Activated CD4-positive, alpha-beta T cell treated with anti-CD3 and anti-CD28 coated beads for 36 hours (primary cell): ENCODE measurements at regions not wholly inside any gene's neighbourhood (a gene's known extent, or its start where the extent isn't known, plus 50 kb on each side); places are given as distances from the start of the nearest gene placed in this dataset.

Experiments
- ATAC-seq: fragments of 200-7000 bp; cut with Tn5 transposase; one replicate; pipeline ENCODE4 v1.10.0; 2021; ENCODE audit warnings: mild to moderate bottlenecking, moderate library complexity
- CTCF ChIA-PET: fragments of 350-600 bp; sonication (Branson Sonifier 250); formaldehyde crosslinking; loops from one replicate; lab custom pipeline; 2021; ENCODE audit warnings: antibody characterized with exemption; lab: Charles Lee
- POLR2A ChIA-PET: fragments of 350-600 bp; sonication (Branson Sonifier 250); formaldehyde crosslinking; loops from one replicate; lab custom pipeline; 2021; ENCODE audit warnings: antibody characterized with exemption, inconsistent platforms; lab: Charles Lee
- DNase-seq: peaks from one replicate; pipeline ENCODE4 v3.0.0-alpha.2; 2020
- H3K27ac Mint-ChIP-seq: one replicate; pipeline ENCODE4 v1.8.0; 2021; ENCODE audit warnings: mixed read lengths
- H3K27me3 Mint-ChIP-seq: one replicate; pipeline ENCODE4 v1.8.0; 2021; ENCODE audit warnings: mixed read lengths
- H3K36me3 Mint-ChIP-seq: one replicate; pipeline ENCODE4 v1.8.0; 2021; ENCODE audit warnings: low read depth, mixed read lengths
- H3K4me1 Mint-ChIP-seq: one replicate; pipeline ENCODE4 v1.8.0; 2021; ENCODE audit warnings: mixed read lengths
- H3K4me3 Mint-ChIP-seq: one replicate; pipeline ENCODE4 v1.8.0; 2021; ENCODE audit warnings: mild to moderate bottlenecking, moderate library complexity, mixed read lengths
- H3K9me3 Mint-ChIP-seq: one replicate; pipeline ENCODE4 v1.8.0; 2021; ENCODE audit warnings: low read depth, mixed read lengths
- intact Hi-C, 2 experiments: fragments of 100-400 bp; cut with DNase I in 1 of 2; cut with micrococcal nuclease in 1 of 2; formaldehyde crosslinking; loops; one replicate each; pipeline versions ENCODE4 v1.14.2 to v1.15.1; 2022 to 2024; cut with DNase I, micrococcal nuclease

DNA sequence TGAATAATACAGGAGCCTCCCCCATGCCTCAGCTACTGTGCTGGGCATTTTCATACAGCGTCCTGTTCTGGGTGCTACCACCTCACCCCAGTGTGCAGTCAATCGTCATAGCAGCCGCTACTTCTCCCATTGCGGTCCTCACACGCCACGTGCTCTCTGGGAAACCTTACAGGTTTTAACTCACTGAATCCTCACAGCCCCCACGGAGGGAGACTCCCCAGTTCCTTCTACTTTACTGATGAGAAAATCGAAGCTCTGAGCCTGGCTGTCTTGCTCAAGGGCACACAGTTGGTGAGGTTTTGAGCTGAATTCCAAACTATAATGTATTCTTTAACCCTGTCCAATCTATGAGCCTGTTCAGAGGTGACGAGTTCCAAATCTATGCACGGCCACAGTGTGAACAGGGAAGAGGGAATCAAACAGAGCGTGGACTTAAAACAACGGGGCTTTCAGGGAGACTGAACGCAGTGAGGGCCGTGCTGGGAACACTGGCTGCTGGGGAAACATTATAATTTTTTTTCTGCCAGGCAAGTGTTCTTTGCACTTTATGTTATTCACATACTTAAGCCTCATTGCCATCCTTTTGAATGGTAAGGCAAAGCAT lies 421.5 kb downstream of the BRD1 start:
- H3K36me3 Mint-ChIP-seq, result no peaks in the 10 kb centered on the region
- peaks cover 6% of the 10 kb centered on the region for H3K9me3 Mint-ChIP-seq
- DNase-seq, result no peak
- ChIA-PET POLR2A (no interaction called here), CTCF (no interaction called here)
- intact Hi-C loops, result no loop called here
- no peak overlapping the region for H3K4me3 Mint-ChIP-seq
- ATAC-seq, result no peak
- no peak overlapping the region for H3K27ac Mint-ChIP-seq
- peaks cover 16% of the 10 kb centered on the region for H3K27me3 Mint-ChIP-seq
- H3K4me1 Mint-ChIP-seq, result no peaks in the 10 kb centered on the region

DNA sequence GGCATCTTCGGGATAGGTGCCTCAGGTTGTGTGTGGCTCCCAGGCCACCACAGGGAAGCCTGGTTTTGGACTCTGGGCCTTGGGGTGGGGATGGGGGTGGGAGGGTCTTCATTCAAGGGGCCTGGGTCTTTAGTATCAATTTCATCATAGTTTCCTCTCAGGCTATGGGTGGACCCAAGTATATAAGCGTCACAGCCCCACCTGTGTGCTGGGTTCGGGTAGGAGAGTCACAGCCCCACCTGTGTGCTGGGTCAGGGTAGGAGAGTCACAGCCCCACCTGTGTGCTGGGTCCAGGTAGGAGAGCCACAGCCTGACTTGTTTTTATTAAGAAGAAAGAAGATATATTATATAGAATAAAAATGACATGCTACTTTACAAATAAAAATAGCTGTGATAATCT lies 422.1 kb downstream of the BRD1 start:
- ChIA-PET POLR2A (no interaction called here), CTCF (no interaction called here)
- H3K4me1 Mint-ChIP-seq, result no peaks in the 10 kb centered on the region
- no peak overlapping the region for H3K4me3 Mint-ChIP-seq
- no peak for DNase-seq
- H3K9me3 Mint-ChIP-seq, result peaks cover 6% of the 10 kb centered on the region
- H3K36me3 Mint-ChIP-seq, result no peaks in the 10 kb centered on the region
- no peak overlapping the region for H3K27ac Mint-ChIP-seq
- H3K27me3 Mint-ChIP-seq, result peaks cover 16% of the 10 kb centered on the region
- intact Hi-C loops, result no loop called here
- no peak for ATAC-seq

DNA sequence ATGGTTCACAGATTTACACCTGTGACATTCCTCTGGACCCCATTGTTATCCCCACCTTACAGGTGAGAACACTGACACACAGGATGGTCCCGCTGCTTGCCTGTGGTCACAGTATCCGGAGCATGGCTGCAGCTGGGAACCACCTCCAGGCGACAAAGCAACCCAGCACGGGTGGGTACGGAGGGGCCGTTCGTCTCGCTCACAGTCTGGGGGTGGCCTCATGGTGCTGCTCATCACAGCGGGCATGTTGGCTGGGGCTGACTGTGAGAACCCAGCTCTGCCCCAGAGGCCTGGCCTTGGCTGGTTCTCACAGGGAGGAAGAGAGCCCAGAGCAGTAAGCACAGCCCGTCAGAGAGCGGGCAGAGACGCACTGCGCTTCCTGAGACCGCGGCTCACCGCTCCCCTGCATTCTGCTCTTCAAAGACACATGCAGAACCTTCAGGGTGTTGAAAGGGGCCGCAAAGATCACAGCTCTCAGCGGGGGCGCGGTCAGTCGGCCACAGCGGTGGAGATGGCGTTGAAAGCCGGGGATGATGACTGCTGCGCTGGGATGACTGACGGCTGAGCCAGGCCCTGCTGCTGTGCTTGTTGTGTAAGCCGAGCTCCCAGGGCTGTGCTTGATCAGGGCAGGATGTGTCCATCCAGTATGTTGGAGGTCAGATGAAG lies 423.0 kb downstream of the BRD1 start:
- ATAC-seq (no peak), DNase-seq (no peak)
- no peak overlapping the region for H3K4me3 Mint-ChIP-seq
- no peaks in the 10 kb centered on the region for H3K36me3 Mint-ChIP-seq
- POLR2A ChIA-PET, result no interaction called here
- intact Hi-C loops, result no loop called here
- CTCF ChIA-PET, result no interaction called here
- peaks cover 16% of the 10 kb centered on the region for H3K27me3 Mint-ChIP-seq
- no peak overlapping the region for H3K27ac Mint-ChIP-seq
- H3K9me3 Mint-ChIP-seq, result peaks cover 4% of the 10 kb centered on the region
- H3K4me1 Mint-ChIP-seq, result no peaks in the 10 kb centered on the region

DNA sequence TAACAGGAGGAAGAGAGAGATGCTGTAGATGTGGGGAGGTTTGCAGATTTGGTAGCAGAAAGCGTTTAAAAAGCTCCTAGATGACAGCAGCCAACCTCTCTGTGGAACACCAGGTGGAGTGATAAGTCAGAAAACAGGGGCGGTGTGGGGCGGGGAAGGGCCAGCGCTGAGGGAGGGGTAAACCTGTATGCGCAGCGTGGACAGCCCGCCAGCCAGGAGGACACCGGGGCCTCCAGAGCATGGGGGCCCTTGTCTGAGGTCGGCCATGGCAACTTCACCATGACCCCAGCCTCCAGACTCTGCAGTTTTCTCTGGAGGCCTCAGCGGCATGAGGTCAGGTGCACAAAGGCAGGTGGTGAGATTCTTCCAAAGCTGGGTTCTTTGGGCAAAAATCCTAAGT lies 423.7 kb downstream of the BRD1 start:
- ChIA-PET POLR2A (no interaction called here), CTCF (no interaction called here)
- intact Hi-C loops, result no loop called here
- Mint-ChIP-seq H3K27ac (no peak overlapping the region), H3K36me3 (no peaks in the 10 kb centered on the region), H3K4me1 (no peaks in the 10 kb centered on the region), H3K4me3 (no peak overlapping the region), H3K9me3 (no peaks in the 10 kb centered on the region), H3K27me3 (peaks cover 12% of the 10 kb centered on the region)
- ATAC-seq (no peak), DNase-seq (no peak)

DNA sequence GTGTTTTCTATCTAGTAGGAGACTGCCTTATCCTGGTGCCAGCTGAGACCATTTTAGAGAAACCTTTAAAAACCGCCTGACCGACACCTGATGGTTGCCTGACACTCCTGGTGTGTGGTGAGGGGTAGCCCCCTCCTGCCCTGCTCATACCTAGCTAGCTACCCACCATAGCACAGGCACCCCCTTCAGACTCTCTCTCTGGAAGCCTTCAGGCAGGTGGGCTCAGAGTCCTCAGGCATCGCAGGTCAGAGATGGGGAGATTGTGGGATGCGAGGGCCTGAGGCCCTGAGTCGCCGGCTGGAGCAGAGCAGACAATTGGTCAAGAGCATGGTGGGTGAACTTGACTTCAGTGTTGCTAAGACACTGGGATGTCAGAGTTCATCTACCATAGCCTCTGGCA lies 424.6 kb downstream of the BRD1 start:
- H3K4me1 Mint-ChIP-seq, result no peaks in the 10 kb centered on the region
- H3K36me3 Mint-ChIP-seq, result no peaks in the 10 kb centered on the region
- ChIA-PET POLR2A (no interaction called here), CTCF (interaction anchor here (0.8 kb wide), 1 partner anchor 277 kb away, joined by 4 read pairs; no protein-coding TSS in a partner anchor)
- no peak overlapping the region for H3K4me3 Mint-ChIP-seq
- DNase-seq (no peak), ATAC-seq (no peak)
- intact Hi-C loops, result no loop called here
- H3K27me3 Mint-ChIP-seq, result peaks cover 12% of the 10 kb centered on the region
- H3K27ac Mint-ChIP-seq, result no peak overlapping the region
- no peaks in the 10 kb centered on the region for H3K9me3 Mint-ChIP-seq

DNA sequence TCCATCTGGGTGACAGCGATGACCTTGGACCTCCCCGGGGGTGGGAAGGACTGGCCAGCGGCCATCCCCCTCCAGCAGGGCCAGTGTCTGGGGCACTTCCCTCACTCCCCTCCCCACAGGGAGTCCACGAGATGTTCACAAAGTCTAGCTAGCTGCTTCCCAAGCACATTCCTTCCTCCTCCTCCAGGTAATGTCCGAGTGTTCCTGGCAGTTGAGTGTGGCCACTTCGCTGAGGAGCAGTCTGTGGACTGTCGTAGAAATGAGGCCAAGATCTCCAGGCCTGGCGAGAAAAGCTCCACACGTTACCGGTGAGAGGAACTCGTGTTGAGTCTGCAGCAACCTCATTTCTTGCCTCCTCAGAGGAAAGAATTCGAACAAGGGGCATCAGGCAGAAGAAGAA lies 425.5 kb downstream of the BRD1 start:
- peaks cover 15% of the 10 kb centered on the region for H3K27me3 Mint-ChIP-seq
- POLR2A ChIA-PET, result no interaction called here

DNA sequence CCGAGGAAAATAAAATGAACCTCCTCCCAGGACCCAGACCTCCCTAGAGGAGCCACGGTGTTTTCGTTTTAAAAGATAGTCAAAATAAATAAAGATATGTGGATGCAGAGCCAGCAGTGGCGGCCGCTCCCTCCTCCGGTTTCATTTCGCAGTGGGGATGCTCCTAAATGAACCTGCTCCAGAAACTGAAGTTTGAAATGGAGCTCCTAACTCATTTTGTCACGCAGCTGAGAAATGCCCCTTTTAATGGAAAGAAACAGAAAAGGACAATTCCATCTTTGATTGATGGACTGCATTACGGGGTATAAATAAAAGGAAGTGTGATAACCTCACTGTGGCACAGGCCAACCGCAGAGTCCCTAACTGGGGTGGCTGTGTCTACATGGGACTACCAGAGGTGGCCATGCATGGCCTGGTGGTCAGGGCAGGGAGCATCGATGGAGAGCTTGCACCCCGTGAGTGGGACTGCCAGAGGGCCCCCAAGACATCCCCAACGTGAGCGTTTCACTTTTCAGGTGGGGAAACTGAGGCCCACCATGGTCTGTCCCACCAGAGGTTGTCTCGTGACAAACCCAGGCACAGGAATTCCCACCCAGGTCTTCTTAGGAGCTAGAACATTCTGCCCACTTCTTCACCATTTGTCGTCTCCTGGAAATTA lies 426.6 kb downstream of the BRD1 start:
- Mint-ChIP-seq H3K27ac (no peak overlapping the region), H3K4me3 (no peak overlapping the region), H3K4me1 (no peaks in the 10 kb centered on the region), H3K36me3 (no peaks in the 10 kb centered on the region), H3K27me3 (peaks cover 12% of the 10 kb centered on the region), H3K9me3 (no peaks in the 10 kb centered on the region)
- DNase-seq (no peak), ATAC-seq (no peak)
- intact Hi-C loops, result no loop called here
- ChIA-PET POLR2A (no interaction called here), CTCF (no interaction called here)

More for the DNA sequence above, 425.5 kb downstream of the BRD1 start:
- CTCF ChIA-PET, result no interaction called here
- ATAC-seq, result no peak
- Mint-ChIP-seq H3K36me3 (no peaks in the 10 kb centered on the region), H3K27ac (no peak overlapping the region), H3K4me3 (no peak overlapping the region), H3K9me3 (no peaks in the 10 kb centered on the region), H3K4me1 (no peaks in the 10 kb centered on the region)
- intact Hi-C loops, result no loop called here
- no peak for DNase-seq

DNA sequence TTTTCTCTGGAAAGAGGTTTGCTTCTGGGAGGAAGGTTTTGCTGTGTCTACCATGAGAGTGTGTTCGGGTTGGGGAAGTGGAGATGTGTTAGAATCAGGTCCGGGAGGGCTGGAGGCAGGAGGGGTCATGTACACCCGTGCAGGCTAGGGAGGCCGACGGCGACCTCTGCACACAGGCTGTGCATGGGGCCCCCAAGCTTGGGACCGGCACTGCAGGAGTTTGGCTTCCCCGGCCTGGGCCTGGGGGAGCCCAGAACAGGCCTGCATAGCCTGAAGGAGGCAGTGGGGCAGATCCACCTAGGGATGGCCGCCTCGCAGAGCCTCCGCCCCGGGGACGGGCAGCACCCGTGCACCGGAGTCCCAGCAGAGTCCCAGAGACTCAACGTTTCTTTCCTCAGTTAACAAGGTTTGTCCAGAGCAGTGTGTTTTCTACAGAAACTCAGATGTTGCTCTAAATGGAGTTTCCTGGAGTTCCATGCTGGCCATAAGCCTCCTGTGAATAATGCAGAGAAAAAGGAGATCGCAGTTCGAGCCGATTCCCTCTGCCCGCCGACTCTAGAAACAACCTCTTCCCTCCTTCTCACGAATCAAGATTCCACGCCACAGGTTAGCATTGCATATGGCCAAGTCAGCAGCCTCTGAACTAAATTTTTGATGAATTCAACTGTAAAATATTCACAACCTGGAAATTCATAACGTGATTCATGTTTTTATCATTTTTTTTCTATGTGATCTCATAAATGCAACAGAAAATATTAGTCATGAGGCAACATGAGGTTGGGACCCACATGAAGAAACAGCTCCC lies 427.3 kb downstream of the BRD1 start:
- Mint-ChIP-seq H3K36me3 (no peaks in the 10 kb centered on the region), H3K27me3 (peaks cover 12% of the 10 kb centered on the region), H3K4me3 (no peak overlapping the region), H3K4me1 (no peaks in the 10 kb centered on the region), H3K9me3 (no peaks in the 10 kb centered on the region), H3K27ac (no peak overlapping the region)
- intact Hi-C loops, result no loop called here
- no peak for ATAC-seq
- ChIA-PET CTCF (no interaction called here), POLR2A (no interaction called here)
- no peak for DNase-seq

DNA sequence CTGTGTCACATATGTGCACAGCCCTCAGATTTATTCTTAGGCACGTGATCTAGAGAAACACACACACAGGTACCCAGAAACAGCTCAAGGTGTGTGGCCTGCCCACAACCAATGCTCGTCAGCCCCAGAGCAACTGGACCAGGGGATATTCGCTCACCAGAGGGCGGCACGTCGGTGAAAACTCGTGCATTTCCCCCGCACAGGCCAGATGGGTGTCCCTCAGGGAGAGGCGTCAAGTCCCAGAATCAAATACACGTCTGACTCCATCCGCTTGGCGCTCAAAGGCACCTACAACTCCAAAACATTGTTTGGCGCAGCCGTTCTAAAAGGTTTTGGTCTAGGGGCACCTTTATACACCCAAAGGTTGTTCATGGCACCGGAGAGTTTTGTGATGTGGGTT lies 429.0 kb downstream of the BRD1 start:
- Mint-ChIP-seq H3K9me3 (peaks cover 9% of the 10 kb centered on the region), H3K4me3 (no peak overlapping the region), H3K27ac (no peak overlapping the region), H3K36me3 (no peaks in the 10 kb centered on the region), H3K4me1 (peaks cover 2% of the 10 kb centered on the region), H3K27me3 (peaks cover 5% of the 10 kb centered on the region)
- ChIA-PET POLR2A (no interaction called here), CTCF (interaction anchor here (0.6 to 0.8 kb wide), 4 partner anchors 15 to 102 kb away, joined by 3 read pairs; no protein-coding TSS in a partner anchor)
- ATAC-seq (no peak), DNase-seq (no peak)
- intact Hi-C loops, result no loop called here

DNA sequence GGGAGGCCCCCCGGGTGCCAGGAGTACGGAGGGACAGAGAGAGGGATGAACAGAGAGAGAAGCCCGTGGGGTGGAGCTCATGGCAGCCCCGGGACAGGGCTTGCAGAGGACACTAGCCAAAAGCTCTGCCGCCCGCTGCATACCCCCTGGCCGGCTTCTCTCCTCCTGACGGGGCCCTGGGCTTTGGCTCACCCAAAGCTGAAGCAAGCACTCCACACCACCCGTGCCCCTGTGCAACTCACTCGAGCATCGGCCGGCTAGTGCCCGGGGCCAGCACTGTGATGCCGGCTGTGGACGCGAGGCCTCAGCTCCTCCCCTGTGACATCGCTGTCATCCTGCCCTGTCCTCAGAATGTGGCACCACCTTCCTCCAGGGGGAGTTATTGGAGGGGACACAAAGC lies 429.6 kb downstream of the BRD1 start:
- peaks cover 5% of the 10 kb centered on the region for H3K27me3 Mint-ChIP-seq
- ATAC-seq, result no peak
- CTCF ChIA-PET, result interaction anchor here (0.7 kb wide), 2 partner anchors 42 to 101 kb away, joined by 3 read pairs; no protein-coding TSS in a partner anchor
- POLR2A ChIA-PET, result no interaction called here
- DNase-seq, result no peak
- H3K4me1 Mint-ChIP-seq, result peaks cover 2% of the 10 kb centered on the region
- no peak overlapping the region for H3K4me3 Mint-ChIP-seq
- H3K36me3 Mint-ChIP-seq, result no peaks in the 10 kb centered on the region
- intact Hi-C loops, result no loop called here
- H3K27ac Mint-ChIP-seq, result no peak overlapping the region
- peaks cover 9% of the 10 kb centered on the region for H3K9me3 Mint-ChIP-seq

DNA sequence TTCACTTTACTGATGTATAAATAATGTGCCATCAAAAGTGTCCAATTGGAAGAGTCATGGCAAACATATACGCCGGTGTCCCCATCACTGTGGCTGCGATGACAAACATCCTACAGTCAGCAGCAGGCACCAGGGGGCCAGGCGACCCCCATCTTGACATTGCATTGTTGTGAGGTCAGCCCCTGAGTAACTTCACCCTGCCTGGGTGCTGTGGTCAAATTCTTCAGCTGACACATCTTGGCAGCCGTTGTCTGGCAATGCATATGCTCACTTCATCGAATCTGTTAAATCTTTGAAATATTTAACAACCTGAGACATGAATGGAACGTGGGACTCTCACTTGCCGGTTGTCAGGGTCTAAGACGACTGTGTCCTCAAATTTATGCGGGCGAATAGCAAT lies 430.9 kb downstream of the BRD1 start:
- CTCF ChIA-PET, result no interaction called here
- POLR2A ChIA-PET, result no interaction called here
- Mint-ChIP-seq H3K4me1 (peaks cover 2% of the 10 kb centered on the region), H3K27me3 (peaks cover 9% of the 10 kb centered on the region), H3K36me3 (no peaks in the 10 kb centered on the region), H3K4me3 (no peak overlapping the region), H3K27ac (no peak overlapping the region), H3K9me3 (peaks cover 9% of the 10 kb centered on the region)
- intact Hi-C loops, result no loop called here
- ATAC-seq, result no peak
- DNase-seq, result no peak
